ENCODE measurements at regions not wholly inside any gene's neighbourhood (a gene's known extent, or its start where the extent isn't known, plus 50 kb on each side); places are given as distances from the start of the nearest gene placed in this dataset.

GRCh38 chr16:60744198-60744597, 1292.0 kb downstream of the CDH8 start:
- no peak for TF ChIP-seq EZH2phosphoT487 (IDR thresholded peaks at IDR 0.05; ENCODE audit: borderline replicate concordance, low read length)
- TF ChIP-seq, protein P1, sequence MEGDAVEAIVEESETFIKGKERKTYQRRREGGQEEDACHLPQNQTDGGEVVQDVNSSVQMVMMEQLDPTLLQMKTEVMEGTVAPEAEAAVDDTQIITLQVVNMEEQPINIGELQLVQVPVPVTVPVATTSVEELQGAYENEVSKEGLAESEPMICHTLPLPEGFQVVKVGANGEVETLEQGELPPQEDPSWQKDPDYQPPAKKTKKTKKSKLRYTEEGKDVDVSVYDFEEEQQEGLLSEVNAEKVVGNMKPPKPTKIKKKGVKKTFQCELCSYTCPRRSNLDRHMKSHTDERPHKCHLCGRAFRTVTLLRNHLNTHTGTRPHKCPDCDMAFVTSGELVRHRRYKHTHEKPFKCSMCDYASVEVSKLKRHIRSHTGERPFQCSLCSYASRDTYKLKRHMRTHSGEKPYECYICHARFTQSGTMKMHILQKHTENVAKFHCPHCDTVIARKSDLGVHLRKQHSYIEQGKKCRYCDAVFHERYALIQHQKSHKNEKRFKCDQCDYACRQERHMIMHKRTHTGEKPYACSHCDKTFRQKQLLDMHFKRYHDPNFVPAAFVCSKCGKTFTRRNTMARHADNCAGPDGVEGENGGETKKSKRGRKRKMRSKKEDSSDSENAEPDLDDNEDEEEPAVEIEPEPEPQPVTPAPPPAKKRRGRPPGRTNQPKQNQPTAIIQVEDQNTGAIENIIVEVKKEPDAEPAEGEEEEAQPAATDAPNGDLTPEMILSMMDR (IDR thresholded peaks at IDR 0.05; ENCODE audit: low read depth, low read length, poor library complexity, severe bottlenecking): no peak

Measured in DOHH2 (cell line).